Activated CD8-positive, alpha-beta T cell treated with anti-CD3 and anti-CD28 coated beads, Interleukin-2, amount 10 ng/mL, durations not matched to agents 7 days and 5 days (primary cell): ENCODE measurements at regions not wholly inside any gene's neighbourhood (a gene's known extent, or its start where the extent isn't known, plus 50 kb on each side); places are given as distances from the start of the nearest gene placed in this dataset.

ENCODE experiments used
- ATAC-seq: fragments of 150-1000 bp; cut with Tn5 transposase; one replicate; pipeline ENCODE4 v1.10.0; 2021; ENCODE audit warnings: moderate library complexity
- CTCF ChIA-PET: fragments of 350-600 bp; sonication (Branson Sonifier 250); formaldehyde crosslinking; loops from one replicate; lab custom pipeline; 2021; ENCODE audit warnings: antibody characterized with exemption; lab: Charles Lee
- POLR2A ChIA-PET: fragments of 350-600 bp; sonication (Branson Sonifier 250); formaldehyde crosslinking; loops from one replicate; lab custom pipeline; 2021; ENCODE audit warnings: antibody characterized with exemption; lab: Charles Lee
- DNase-seq: peaks from one replicate; pipeline ENCODE4 v3.0.0-alpha.2; 2020
- H3K27ac Mint-ChIP-seq: one replicate; pipeline ENCODE4 v1.8.0; 2021; ENCODE audit warnings: mild to moderate bottlenecking, mixed read lengths
- H3K27me3 Mint-ChIP-seq: one replicate; pipeline ENCODE4 v1.8.0; 2021; ENCODE audit warnings: low read depth, mixed read lengths
- H3K36me3 Mint-ChIP-seq: one replicate; pipeline ENCODE4 v1.8.0; 2021; ENCODE audit warnings: low read depth, mixed read lengths
- H3K4me1 Mint-ChIP-seq: one replicate; pipeline ENCODE4 v1.8.0; 2021; ENCODE audit warnings: low read depth, mixed read lengths
- H3K4me3 Mint-ChIP-seq: one replicate; pipeline ENCODE4 v1.8.0; 2021; ENCODE audit warnings: mild to moderate bottlenecking, mixed read lengths
- H3K9me3 Mint-ChIP-seq: one replicate; pipeline ENCODE4 v1.8.0; 2022; ENCODE audit warnings: mixed read lengths; ENCODE audit not compliant: insufficient read depth

- CTCF ChIA-PET: no interaction called here
Measured at GRCh38 chr3:62926494-62926893, 51.3 kb upstream of the CADPS start.

GRCh38 chr3:62928256-62928655, 53.0 kb upstream of the CADPS start:
- ATAC-seq (no peak), DNase-seq (no peak)
- Mint-ChIP-seq H3K27me3 (no peaks in the 10 kb centered on the region), H3K36me3 (no peaks in the 10 kb centered on the region), H3K27ac (no peak overlapping the region), H3K4me1 (no peaks in the 10 kb centered on the region), H3K9me3 (no peaks in the 10 kb centered on the region), H3K4me3 (no peak overlapping the region)
- CTCF ChIA-PET: no interaction called here
- POLR2A ChIA-PET: no interaction called here

More at GRCh38 chr3:62926494-62926893, 51.3 kb upstream of the CADPS start:
- POLR2A ChIA-PET: no interaction called here
- Mint-ChIP-seq H3K27me3 (no peaks in the 10 kb centered on the region), H3K36me3 (no peaks in the 10 kb centered on the region), H3K9me3 (no peaks in the 10 kb centered on the region), H3K27ac (no peak overlapping the region), H3K4me3 (no peak overlapping the region), H3K4me1 (no peaks in the 10 kb centered on the region)
- ATAC-seq: no peak
- no peak for DNase-seq

GRCh38 chr3:62929771-62930170, 54.6 kb upstream of the CADPS start:
- H3K4me3 Mint-ChIP-seq: no peak overlapping the region
- H3K27ac Mint-ChIP-seq: no peak overlapping the region
- no peaks in the 10 kb centered on the region for H3K4me1 Mint-ChIP-seq
- CTCF ChIA-PET: no interaction called here
- ATAC-seq: no peak
- no peaks in the 10 kb centered on the region for H3K27me3 Mint-ChIP-seq
- H3K36me3 Mint-ChIP-seq: no peaks in the 10 kb centered on the region
- POLR2A ChIA-PET: no interaction called here
- H3K9me3 Mint-ChIP-seq: no peaks in the 10 kb centered on the region
- DNase-seq: no peak

- Mint-ChIP-seq H3K36me3 (no peaks in the 10 kb centered on the region), H3K27me3 (no peaks in the 10 kb centered on the region), H3K27ac (no peak overlapping the region), H3K4me3 (no peak overlapping the region), H3K9me3 (peaks cover 13% of the 10 kb centered on the region), H3K4me1 (no peaks in the 10 kb centered on the region)
- DNase-seq (no peak), ATAC-seq (no peak)
- CTCF ChIA-PET: no interaction called here
- POLR2A ChIA-PET: no interaction called here
Measured at GRCh38 chr3:62935793-62936192, 60.6 kb upstream of the CADPS start.

- no peak overlapping the region for H3K4me3 Mint-ChIP-seq
- H3K27ac Mint-ChIP-seq: no peak overlapping the region
- peaks cover 13% of the 10 kb centered on the region for H3K9me3 Mint-ChIP-seq
- no peaks in the 10 kb centered on the region for H3K27me3 Mint-ChIP-seq
- no peaks in the 10 kb centered on the region for H3K36me3 Mint-ChIP-seq
- ChIA-PET POLR2A (no interaction called here), CTCF (no interaction called here)
- no peaks in the 10 kb centered on the region for H3K4me1 Mint-ChIP-seq
- ATAC-seq (no peak), DNase-seq (no peak)
Measured at GRCh38 chr3:62936626-62937254, 61.5 kb upstream of the CADPS start.

GRCh38 chr3:62938583-62938982, 63.4 kb upstream of the CADPS start:
- Mint-ChIP-seq H3K4me1 (no peaks in the 10 kb centered on the region), H3K27me3 (no peaks in the 10 kb centered on the region), H3K9me3 (peaks cover 13% of the 10 kb centered on the region), H3K36me3 (no peaks in the 10 kb centered on the region), H3K4me3 (no peak overlapping the region), H3K27ac (no peak overlapping the region)
- ATAC-seq: no peak
- POLR2A ChIA-PET: no interaction called here
- CTCF ChIA-PET: no interaction called here
- DNase-seq: no peak

- DNase-seq (no peak), ATAC-seq (no peak)
- H3K36me3 Mint-ChIP-seq: no peaks in the 10 kb centered on the region
- CTCF ChIA-PET: no interaction called here
- no peak overlapping the region for H3K27ac Mint-ChIP-seq
- no peak overlapping the region for H3K4me3 Mint-ChIP-seq
- H3K9me3 Mint-ChIP-seq: peaks cover 13% of the 10 kb centered on the region
- POLR2A ChIA-PET: no interaction called here
- H3K27me3 Mint-ChIP-seq: no peaks in the 10 kb centered on the region
- no peaks in the 10 kb centered on the region for H3K4me1 Mint-ChIP-seq
Measured at GRCh38 chr3:62939707-62940106, 64.5 kb upstream of the CADPS start.

- no peaks in the 10 kb centered on the region for H3K27me3 Mint-ChIP-seq
- ChIA-PET POLR2A (no interaction called here), CTCF (no interaction called here)
- H3K27ac Mint-ChIP-seq: no peak overlapping the region
- no peaks in the 10 kb centered on the region for H3K36me3 Mint-ChIP-seq
- DNase-seq (no peak), ATAC-seq (no peak)
- H3K9me3 Mint-ChIP-seq: peaks cover 8% of the 10 kb centered on the region
- H3K4me1 Mint-ChIP-seq: no peaks in the 10 kb centered on the region
- H3K4me3 Mint-ChIP-seq: no peak overlapping the region
Measured at GRCh38 chr3:62940771-62941563, 65.8 kb upstream of the CADPS start.

- ChIA-PET POLR2A (no interaction called here), CTCF (no interaction called here)
- Mint-ChIP-seq H3K27me3 (no peaks in the 10 kb centered on the region), H3K27ac (no peak overlapping the region), H3K9me3 (peaks cover 8% of the 10 kb centered on the region), H3K4me3 (no peak overlapping the region), H3K4me1 (no peaks in the 10 kb centered on the region), H3K36me3 (no peaks in the 10 kb centered on the region)
- no peak for ATAC-seq
- no peak for DNase-seq
Measured at GRCh38 chr3:62942227-62942626, 67.0 kb upstream of the CADPS start.

GRCh38 chr3:62942764-62943163, 67.5 kb upstream of the CADPS start:
- H3K27me3 Mint-ChIP-seq: no peaks in the 10 kb centered on the region
- peaks cover 8% of the 10 kb centered on the region for H3K9me3 Mint-ChIP-seq
- ChIA-PET POLR2A (no interaction called here), CTCF (no interaction called here)
- DNase-seq (no peak), ATAC-seq (no peak)
- H3K4me3 Mint-ChIP-seq: no peak overlapping the region
- H3K27ac Mint-ChIP-seq: no peak overlapping the region
- no peaks in the 10 kb centered on the region for H3K4me1 Mint-ChIP-seq
- no peaks in the 10 kb centered on the region for H3K36me3 Mint-ChIP-seq

- Mint-ChIP-seq H3K36me3 (no peaks in the 10 kb centered on the region), H3K9me3 (peaks cover 4% of the 10 kb centered on the region), H3K4me3 (no peak overlapping the region), H3K27ac (no peak overlapping the region), H3K27me3 (no peaks in the 10 kb centered on the region), H3K4me1 (no peaks in the 10 kb centered on the region)
- CTCF ChIA-PET: no interaction called here
- POLR2A ChIA-PET: no interaction called here
- ATAC-seq (no peak), DNase-seq (no peak)
Measured at GRCh38 chr3:62948921-62949320, 73.7 kb upstream of the CADPS start.

- H3K36me3 Mint-ChIP-seq: no peaks in the 10 kb centered on the region
- no peak overlapping the region for H3K4me3 Mint-ChIP-seq
- no peaks in the 10 kb centered on the region for H3K4me1 Mint-ChIP-seq
- ATAC-seq (no peak), DNase-seq (no peak)
- H3K9me3 Mint-ChIP-seq: peaks cover 4% of the 10 kb centered on the region
- ChIA-PET POLR2A (no interaction called here), CTCF (no interaction called here)
- no peak overlapping the region for H3K27ac Mint-ChIP-seq
- no peaks in the 10 kb centered on the region for H3K27me3 Mint-ChIP-seq
Measured at GRCh38 chr3:62950210-62950609, 75.0 kb upstream of the CADPS start.
